ENCODE measurements at regions not wholly inside any gene's neighbourhood (a gene's known extent, or its start where the extent isn't known, plus 50 kb on each side); places are given as distances from the start of the nearest gene placed in this dataset.

DNA sequence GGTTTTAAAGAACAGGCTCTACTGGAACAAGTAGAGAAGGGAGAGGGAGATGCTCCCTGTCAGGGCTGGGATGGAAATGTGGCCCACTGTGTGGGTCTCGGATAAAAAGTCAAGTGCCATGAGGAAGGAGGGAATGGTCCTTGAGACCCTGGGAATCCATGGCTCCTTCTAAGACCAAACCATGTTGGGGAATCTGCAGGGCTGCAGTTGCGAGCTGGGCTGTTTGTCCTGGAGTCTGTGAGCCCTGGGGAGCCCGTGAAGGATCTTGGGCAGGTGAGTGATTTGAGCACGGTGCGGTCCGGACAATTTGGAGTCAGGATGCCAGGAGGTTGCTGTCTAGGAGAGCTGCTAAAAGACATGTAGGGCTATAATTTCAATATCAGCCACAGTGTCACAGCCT lies 359.4 kb downstream of the FGF9 start (continued):
- no peak for TF ChIP-seq CREB1 (CRISPR knock-in tag; IDR thresholded peaks at IDR 0.05; ENCODE audit: low read depth)
- TF ChIP-seq, protein P1, sequence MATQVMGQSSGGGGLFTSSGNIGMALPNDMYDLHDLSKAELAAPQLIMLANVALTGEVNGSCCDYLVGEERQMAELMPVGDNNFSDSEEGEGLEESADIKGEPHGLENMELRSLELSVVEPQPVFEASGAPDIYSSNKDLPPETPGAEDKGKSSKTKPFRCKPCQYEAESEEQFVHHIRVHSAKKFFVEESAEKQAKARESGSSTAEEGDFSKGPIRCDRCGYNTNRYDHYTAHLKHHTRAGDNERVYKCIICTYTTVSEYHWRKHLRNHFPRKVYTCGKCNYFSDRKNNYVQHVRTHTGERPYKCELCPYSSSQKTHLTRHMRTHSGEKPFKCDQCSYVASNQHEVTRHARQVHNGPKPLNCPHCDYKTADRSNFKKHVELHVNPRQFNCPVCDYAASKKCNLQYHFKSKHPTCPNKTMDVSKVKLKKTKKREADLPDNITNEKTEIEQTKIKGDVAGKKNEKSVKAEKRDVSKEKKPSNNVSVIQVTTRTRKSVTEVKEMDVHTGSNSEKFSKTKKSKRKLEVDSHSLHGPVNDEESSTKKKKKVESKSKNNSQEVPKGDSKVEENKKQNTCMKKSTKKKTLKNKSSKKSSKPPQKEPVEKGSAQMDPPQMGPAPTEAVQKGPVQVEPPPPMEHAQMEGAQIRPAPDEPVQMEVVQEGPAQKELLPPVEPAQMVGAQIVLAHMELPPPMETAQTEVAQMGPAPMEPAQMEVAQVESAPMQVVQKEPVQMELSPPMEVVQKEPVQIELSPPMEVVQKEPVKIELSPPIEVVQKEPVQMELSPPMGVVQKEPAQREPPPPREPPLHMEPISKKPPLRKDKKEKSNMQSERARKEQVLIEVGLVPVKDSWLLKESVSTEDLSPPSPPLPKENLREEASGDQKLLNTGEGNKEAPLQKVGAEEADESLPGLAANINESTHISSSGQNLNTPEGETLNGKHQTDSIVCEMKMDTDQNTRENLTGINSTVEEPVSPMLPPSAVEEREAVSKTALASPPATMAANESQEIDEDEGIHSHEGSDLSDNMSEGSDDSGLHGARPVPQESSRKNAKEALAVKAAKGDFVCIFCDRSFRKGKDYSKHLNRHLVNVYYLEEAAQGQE (IDR thresholded peaks at IDR 0.05; ENCODE audit: unreplicated experiment) = no peak
- TF ChIP-seq EZH2phosphoT487 (IDR thresholded peaks at IDR 0.05; ENCODE audit: unreplicated experiment) = no peak
- no peak for TF ChIP-seq JUNB (IDR thresholded peaks at IDR 0.05; ENCODE audit: unreplicated experiment)

DNA sequence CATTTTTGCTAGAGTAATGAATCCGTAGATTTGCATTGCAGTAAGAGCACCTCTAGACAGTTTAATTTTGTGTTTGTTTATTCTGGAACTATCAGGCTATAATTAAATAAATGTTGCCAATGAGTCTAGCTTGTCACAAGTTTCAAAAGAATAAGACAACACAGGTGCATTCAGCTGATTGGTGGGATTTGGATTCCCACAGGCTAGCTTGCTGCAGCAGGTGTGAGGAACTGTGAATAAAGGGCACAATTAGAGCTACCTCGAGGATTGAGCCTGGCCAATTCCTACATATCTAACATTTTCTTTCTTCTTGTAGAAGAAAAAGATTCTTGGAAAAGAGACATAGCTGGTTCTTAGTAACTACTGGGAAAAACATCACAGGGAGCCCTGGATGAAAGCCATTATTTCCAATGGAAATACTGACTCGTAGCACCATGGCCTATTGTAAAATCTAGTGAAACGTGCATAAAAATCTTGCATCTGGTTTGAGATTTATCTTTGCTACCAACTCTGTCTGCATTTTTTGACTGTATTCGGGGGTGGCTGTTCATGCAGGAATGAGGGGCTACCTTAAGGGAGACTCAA lies 360.9 kb downstream of the FGF9 start:
- Mint-ChIP-seq H3K4me1 (no peaks in the 10 kb centered on the region), H3K27ac (no peak overlapping the region), H3K36me3 (ENCODE audit: low read depth) (no peaks in the 10 kb centered on the region), H3K9me3 (no peaks in the 10 kb centered on the region; the same call in 2 of the 3 replicates), H3K4me3 (no peak overlapping the region), H3K27me3 (ENCODE audit: insufficient read depth, low read depth, poor library complexity) (peaks cover 10% of the 10 kb centered on the region)
- no peaks in the 10 kb centered on the region for H3K27me3 ChIP-seq (ENCODE audit: insufficient read depth)
- DNase-seq (ENCODE audit: low spot score) = no peak
- H4K20me1 ChIP-seq (replicated peaks; ENCODE audit: insufficient read depth) = no peaks in the 10 kb centered on the region
- H3K4me1 ChIP-seq (ENCODE audit: insufficient read depth) = no peaks in the 10 kb centered on the region
- no peaks in the 10 kb centered on the region for H3K36me3 ChIP-seq (ENCODE audit: insufficient read depth)
- H3K9me2 ChIP-seq (ENCODE audit: insufficient read depth) = 0 out of 2 replicates have a peak, but pooled peaks cover 4% of the 10 kb centered on the region
- no peak overlapping the region for H2AFZ ChIP-seq
- H3F3A ChIP-seq (replicated peaks; ENCODE audit: low read depth) = no peaks in the 10 kb centered on the region
- no peaks in the 10 kb centered on the region for H3K79me2 ChIP-seq (replicated peaks; ENCODE audit: insufficient read depth)
- H3K27ac ChIP-seq (ENCODE audit: low read depth) = no peak overlapping the region
- no peak for ATAC-seq
- H3K4me2 ChIP-seq = no peak overlapping the region
- no peak overlapping the region for H3K4me3 ChIP-seq
- TF ChIP-seq, protein P2, sequence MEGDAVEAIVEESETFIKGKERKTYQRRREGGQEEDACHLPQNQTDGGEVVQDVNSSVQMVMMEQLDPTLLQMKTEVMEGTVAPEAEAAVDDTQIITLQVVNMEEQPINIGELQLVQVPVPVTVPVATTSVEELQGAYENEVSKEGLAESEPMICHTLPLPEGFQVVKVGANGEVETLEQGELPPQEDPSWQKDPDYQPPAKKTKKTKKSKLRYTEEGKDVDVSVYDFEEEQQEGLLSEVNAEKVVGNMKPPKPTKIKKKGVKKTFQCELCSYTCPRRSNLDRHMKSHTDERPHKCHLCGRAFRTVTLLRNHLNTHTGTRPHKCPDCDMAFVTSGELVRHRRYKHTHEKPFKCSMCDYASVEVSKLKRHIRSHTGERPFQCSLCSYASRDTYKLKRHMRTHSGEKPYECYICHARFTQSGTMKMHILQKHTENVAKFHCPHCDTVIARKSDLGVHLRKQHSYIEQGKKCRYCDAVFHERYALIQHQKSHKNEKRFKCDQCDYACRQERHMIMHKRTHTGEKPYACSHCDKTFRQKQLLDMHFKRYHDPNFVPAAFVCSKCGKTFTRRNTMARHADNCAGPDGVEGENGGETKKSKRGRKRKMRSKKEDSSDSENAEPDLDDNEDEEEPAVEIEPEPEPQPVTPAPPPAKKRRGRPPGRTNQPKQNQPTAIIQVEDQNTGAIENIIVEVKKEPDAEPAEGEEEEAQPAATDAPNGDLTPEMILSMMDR (conservative IDR thresholded peaks at IDR 0.05; ENCODE audit: low read depth in 2 of 2) = no peak
- TF ChIP-seq JUNB (IDR thresholded peaks at IDR 0.05; ENCODE audit: unreplicated experiment) (no peak), CREB1 (CRISPR knock-in tag; IDR thresholded peaks at IDR 0.05; ENCODE audit: low read depth) (no peak), ZNF331 (CRISPR knock-in tag; IDR thresholded peaks at IDR 0.05; ENCODE audit: low read depth) (no peak), EZH2phosphoT487 (IDR thresholded peaks at IDR 0.05; ENCODE audit: unreplicated experiment) (no peak), ZNF114 (CRISPR knock-in tag; IDR thresholded peaks at IDR 0.05) (no peak), POLR2AphosphoS5 (IDR thresholded peaks at IDR 0.05; ENCODE audit: low read depth) (no peak)
- TF ChIP-seq, protein P3, sequence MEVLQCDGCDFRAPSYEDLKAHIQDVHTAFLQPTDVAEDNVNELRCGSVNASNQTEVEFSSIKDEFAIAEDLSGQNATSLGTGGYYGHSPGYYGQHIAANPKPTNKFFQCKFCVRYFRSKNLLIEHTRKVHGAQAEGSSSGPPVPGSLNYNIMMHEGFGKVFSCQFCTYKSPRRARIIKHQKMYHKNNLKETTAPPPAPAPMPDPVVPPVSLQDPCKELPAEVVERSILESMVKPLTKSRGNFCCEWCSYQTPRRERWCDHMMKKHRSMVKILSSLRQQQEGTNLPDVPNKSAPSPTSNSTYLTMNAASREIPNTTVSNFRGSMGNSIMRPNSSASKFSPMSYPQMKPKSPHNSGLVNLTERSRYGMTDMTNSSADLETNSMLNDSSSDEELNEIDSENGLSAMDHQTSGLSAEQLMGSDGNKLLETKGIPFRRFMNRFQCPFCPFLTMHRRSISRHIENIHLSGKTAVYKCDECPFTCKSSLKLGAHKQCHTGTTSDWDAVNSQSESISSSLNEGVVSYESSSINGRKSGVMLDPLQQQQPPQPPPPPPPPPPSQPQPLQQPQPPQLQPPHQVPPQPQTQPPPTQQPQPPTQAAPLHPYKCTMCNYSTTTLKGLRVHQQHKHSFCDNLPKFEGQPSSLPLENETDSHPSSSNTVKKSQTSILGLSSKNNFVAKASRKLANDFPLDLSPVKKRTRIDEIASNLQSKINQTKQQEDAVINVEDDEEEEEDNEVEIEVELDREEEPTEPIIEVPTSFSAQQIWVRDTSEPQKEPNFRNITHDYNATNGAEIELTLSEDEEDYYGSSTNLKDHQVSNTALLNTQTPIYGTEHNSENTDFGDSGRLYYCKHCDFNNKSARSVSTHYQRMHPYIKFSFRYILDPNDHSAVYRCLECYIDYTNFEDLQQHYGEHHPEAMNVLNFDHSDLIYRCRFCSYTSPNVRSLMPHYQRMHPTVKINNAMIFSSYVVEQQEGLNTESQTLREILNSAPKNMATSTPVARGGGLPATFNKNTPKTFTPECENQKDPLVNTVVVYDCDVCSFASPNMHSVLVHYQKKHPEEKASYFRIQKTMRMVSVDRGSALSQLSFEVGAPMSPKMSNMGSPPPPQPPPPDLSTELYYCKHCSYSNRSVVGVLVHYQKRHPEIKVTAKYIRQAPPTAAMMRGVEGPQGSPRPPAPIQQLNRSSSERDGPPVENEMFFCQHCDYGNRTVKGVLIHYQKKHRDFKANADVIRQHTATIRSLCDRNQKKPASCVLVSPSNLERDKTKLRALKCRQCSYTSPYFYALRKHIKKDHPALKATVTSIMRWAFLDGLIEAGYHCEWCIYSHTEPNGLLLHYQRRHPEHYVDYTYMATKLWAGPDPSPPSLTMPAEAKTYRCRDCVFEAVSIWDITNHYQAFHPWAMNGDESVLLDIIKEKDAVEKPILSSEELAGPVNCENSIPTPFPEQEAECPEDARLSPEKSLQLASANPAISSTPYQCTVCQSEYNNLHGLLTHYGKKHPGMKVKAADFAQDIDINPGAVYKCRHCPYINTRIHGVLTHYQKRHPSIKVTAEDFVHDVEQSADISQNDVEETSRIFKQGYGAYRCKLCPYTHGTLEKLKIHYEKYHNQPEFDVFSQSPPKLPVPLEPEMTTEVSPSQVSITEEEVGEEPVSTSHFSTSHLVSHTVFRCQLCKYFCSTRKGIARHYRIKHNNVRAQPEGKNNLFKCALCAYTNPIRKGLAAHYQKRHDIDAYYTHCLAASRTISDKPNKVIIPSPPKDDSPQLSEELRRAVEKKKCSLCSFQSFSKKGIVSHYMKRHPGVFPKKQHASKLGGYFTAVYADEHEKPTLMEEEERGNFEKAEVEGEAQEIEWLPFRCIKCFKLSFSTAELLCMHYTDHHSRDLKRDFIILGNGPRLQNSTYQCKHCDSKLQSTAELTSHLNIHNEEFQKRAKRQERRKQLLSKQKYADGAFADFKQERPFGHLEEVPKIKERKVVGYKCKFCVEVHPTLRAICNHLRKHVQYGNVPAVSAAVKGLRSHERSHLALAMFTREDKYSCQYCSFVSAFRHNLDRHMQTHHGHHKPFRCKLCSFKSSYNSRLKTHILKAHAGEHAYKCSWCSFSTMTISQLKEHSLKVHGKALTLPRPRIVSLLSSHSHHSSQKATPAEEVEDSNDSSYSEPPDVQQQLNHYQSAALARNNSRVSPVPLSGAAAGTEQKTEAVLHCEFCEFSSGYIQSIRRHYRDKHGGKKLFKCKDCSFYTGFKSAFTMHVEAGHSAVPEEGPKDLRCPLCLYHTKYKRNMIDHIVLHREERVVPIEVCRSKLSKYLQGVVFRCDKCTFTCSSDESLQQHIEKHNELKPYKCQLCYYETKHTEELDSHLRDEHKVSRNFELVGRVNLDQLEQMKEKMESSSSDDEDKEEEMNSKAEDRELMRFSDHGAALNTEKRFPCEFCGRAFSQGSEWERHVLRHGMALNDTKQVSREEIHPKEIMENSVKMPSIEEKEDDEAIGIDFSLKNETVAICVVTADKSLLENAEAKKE (CRISPR knock-in tag; IDR thresholded peaks at IDR 0.05) = no peak
- TF ChIP-seq, protein P1 (IDR thresholded peaks at IDR 0.05; ENCODE audit: unreplicated experiment) = no peak

Data from GM23338 (cell line).